Fibroblast of lung (primary cell): ENCODE measurements at regions not wholly inside any gene's neighbourhood (a gene's known extent, or its start where the extent isn't known, plus 50 kb on each side); places are given as distances from the start of the nearest gene placed in this dataset.

Experiments used
- CTCF ChIP-seq, 2 donors: IDR thresholded peaks in 1 of 2; conservative IDR thresholded peaks in 1 of 2; 1 replicate in 1 of 2; 2 replicates in 1 of 2; pipeline ENCODE4 v1.5.1; 2011 to 2012; ENCODE audit warnings: low read length in 2 of 2, control low read depth in 1 of 2, inconsistent platforms in 1 of 2, low read depth in 1 of 2, mild to moderate bottlenecking in 1 of 2
- EZH2 ChIP-seq: IDR thresholded peaks from 2 replicates; pipeline ENCODE4 v1.5.1; 2012; ENCODE audit warnings: low read length, control low read depth, mild to moderate bottlenecking; ENCODE audit errors: missing control alignments

GRCh38 chr12:126171937-126172559 is 1106.8 kb downstream of the AACS start:
- TF ChIP-seq CTCF (conservative IDR thresholded peaks at IDR 0.05 in 1 of 2, IDR thresholded peaks at IDR 0.05 in 1 of 2; ENCODE audit: low read depth in 1 of 2, low read length in 2 of 2) (no peak), EZH2 (no peak)
